ENCODE measurements at regions not wholly inside any gene's neighbourhood (a gene's known extent, or its start where the extent isn't known, plus 50 kb on each side); places are given as distances from the start of the nearest gene placed in this dataset.
"Not testable (repeated sequence)": the region's sequence is repeated elsewhere in the genome, so short reads cannot be mapped to it uniquely, and the experiment has no call there.

- no peak for DNase-seq
These were observed 549.6 kb upstream of the SLC10A2 start for GRCh38 chr13:103615771-103616170.

DNA sequence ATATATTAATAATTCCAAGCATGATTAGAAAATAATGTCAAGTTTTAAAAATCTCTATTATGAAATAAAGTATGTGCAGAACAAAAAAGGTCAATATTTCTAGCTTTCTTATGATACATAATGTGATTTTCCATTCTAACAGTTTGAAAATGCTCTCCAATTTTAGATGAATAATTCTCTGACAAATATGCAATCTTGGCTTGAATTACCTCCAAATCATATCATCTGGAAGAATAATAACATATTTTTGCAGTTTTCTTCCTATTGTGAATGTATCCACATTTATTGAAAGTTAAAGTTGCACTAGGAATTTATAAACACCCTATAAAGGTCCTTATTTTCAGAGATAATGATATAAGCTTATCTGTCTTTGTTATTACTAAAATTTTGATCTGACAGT lies 548.5 kb upstream of the SLC10A2 start:
- no peak for DNase-seq

GRCh38 chr13:103607995-103608394 lies 541.8 kb upstream of the SLC10A2 start:
- DNase-seq = no peak

- no peak for DNase-seq
These were observed 539.5 kb upstream of the SLC10A2 start for GRCh38 chr13:103605546-103606326.

DNA sequence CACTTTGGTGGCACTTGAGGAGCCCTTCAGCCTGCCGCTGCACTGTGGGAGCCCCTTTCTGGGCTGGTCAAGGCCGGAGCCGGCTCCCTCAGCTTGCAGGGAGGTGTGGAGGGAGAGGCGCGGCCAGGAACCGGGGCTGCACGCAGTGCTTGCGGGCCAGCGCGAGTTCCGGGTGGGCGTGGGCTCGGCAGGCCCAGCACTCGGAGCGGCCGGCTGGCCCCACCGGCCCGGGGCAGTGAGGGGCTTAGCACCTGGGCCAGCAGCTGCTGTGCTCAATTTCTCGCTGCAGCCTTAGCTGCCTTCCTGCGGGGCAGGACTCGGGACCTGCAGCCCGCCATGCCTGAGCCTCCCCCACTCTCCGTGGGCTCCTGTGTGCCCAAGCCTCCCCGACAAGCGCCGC lies 533.7 kb upstream of the SLC10A2 start:
- DNase-seq = not testable (repeated sequence)

- no peak for DNase-seq
These were observed 532.5 kb upstream of the SLC10A2 start for GRCh38 chr13:103598671-103599070.

GRCh38 chr13:103573446-103573845 lies 507.2 kb upstream of the SLC10A2 start:
- DNase-seq = no peak

DNA sequence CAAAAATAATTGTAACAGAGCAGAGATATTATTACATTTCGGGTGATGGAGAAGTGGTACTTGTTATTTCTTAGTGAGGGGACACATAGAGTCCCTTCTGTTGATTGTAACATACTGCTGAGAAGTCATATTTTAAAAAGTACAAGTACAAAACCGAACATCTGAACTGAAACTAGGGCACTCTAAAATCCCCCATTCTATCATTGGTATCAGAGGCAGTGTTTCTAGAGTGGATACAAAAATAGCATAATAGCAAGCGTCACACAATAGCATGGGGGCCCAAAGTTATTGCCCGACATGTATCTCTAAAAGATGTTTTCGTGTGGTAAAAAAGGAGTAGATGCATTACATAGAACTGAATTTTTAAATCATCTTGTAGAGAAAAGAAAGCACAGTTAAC lies 502.1 kb upstream of the SLC10A2 start:
- DNase-seq = no peak

- DNase-seq = no peak
These were observed 491.7 kb upstream of the SLC10A2 start for GRCh38 chr13:103557878-103558277.

DNA sequence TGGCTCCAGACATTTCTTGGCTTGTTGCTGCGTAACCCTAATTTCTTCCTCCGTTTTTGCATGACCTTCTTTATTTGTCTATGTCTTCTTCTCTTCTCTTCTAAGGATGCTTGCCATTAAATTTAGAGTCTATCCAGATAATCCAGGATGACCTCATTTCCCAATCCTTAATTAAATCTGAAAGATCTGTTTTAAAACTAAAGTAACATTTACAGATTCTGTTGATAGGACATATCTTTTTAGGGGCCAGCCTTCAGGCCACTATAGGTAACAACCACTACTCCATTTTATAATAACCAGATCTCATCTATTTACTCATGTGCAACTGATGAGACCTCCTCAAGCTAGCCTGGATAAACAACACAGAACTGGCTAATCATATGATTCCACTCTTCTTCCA lies 490.5 kb upstream of the SLC10A2 start:
- DNase-seq = no peak

DNA sequence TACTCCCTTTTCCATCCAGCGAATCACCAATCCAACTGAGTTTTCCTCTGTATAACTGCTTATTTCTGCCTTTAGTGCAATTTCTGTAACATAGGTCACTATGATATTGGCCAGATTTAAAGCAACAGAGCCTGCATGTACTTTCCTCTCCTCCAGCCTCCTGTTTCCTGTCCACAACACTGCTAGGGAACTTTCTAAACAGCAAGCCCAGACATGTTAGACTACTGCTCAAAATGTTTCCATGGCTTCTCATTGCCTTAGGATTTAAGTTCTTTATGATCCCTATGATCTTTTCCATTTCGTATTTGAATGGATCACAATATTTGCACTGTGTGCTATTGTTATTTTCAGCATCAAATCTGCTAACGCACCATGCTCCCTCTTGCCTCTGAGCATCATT lies 481.7 kb upstream of the SLC10A2 start:
- DNase-seq = no peak

GRCh38 chr13:103546271-103546670 lies 480.1 kb upstream of the SLC10A2 start:
- no peak for DNase-seq

- no peak for DNase-seq
These were observed 476.4 kb upstream of the SLC10A2 start for GRCh38 chr13:103542648-103543047.

DNA sequence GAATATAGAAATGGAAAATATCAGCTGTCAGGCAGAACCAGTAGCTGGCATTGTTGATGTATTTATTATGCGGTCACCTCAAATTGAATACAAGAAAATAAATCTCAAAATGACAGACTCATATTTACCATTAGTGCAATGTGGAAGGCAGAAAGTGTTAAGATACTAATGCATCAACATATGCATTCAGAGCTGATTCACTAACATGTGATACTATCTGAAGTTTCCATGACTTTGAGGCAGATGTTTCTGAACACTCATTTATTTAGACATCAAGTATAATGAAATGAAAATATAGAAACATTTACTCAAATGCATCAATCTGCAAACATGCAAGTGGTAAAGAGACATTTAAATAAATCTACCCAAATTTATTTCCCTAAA lies 474.2 kb upstream of the SLC10A2 start:
- DNase-seq = peak; percentile 29

DNA sequence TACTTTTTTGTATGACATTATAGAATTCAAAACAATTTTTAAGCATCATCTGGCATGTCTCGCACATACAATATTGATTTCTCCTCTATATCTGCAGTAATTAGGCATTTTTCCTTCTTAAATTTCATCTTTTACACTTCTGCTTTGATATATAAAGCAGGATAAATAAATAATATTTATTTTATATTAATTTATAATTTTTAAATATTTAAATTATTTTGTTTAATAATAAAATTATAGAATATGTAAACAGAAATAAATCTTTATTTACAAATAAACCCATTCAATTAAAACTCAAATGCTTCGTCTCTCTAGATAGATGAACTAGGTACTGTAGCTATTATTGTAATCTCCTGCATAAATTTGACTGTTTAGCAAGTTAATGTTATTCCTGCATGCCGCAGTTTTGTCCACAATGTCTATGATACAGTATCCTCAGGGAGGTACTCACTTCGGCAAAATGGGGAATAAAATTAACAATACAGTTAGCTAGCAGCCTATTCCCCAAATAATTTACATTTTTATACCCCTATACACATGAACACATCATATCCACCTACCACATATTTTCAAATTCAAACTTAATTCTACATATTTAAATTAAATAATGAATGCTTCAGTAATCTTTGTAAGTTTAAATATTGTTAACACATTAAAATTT lies 473.6 kb upstream of the SLC10A2 start:
- DNase-seq = peak; percentile 38

DNA sequence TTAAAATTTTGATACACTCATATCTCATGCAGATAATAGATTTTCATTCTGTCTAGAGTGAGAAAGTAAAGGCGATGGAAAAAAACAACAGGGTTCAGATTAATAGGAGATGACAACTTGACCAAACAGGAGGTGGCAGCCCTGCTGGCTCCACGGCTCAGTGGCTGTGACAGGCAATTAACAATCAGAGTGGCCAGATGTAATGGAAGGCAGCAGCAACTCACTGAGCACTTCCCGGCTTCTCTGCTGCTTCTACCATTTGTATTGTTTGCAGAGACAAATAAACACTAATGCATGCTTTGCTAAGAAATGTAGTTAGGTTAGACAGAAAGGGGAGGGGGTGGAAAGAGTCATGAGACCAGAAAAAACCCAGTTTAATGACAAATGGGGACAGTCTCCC lies 473.0 kb upstream of the SLC10A2 start:
- DNase-seq = peak; percentile 92

DNA sequence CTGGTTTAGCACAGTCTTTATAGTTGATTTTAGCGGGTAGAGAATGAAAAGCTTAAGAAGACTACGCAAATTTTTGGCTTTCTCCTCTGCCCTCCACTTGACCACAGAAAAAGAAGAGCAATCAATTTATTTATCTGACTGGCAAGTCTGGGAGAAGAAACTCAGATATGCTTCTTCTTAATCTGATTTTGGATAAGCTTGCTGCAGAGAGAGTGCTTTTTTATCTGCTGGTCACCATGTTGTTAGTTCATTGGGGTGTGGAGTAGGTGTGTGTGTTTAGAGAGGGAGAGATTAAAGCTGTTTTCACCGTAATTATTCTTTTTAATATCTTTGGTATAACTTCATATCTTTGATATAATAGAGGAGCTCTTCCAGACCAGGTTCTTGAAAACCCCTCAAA lies 471.4 kb upstream of the SLC10A2 start:
- no peak for DNase-seq

DNA sequence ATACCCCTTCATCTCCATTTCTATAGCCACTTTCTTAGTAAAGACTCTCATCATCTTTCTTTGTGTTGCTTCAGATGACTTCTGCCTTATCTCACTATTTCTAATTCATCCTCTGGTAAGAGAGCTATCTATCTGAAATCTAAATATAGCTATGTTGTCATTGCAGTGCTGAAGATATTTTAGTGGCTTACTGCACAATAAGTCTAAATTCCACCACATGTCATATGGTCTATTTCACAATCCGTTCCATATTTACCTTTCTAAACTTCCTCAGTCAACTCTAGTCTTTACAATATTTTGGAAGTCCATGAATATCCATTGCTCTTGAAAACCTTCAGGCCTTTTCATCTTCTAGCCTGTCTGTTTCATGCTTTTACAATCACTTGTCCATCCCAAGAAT lies 465.1 kb upstream of the SLC10A2 start:
- DNase-seq = no peak

GRCh38 chr13:103528437-103528836 lies 462.2 kb upstream of the SLC10A2 start:
- no peak for DNase-seq

DNA sequence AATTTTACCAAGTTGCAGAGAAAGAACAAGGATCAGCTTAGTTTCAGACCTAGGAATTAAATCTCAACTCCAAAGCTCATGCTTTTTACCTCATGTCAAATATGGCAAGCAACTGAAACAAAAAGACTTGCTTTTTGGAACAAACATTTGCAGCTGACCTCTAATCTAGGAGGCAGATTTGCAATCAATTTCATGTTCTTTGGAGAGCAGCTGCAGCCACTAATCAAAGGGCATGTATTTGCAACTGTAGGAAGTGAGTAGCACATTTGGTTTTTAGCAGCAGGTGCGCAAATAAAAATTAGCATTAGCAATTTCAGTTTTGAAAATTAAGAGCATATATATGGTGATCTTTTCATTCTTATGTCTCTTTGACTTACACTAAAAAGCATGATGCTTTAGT lies 459.3 kb upstream of the SLC10A2 start:
- peak; percentile 57 for DNase-seq

DNA sequence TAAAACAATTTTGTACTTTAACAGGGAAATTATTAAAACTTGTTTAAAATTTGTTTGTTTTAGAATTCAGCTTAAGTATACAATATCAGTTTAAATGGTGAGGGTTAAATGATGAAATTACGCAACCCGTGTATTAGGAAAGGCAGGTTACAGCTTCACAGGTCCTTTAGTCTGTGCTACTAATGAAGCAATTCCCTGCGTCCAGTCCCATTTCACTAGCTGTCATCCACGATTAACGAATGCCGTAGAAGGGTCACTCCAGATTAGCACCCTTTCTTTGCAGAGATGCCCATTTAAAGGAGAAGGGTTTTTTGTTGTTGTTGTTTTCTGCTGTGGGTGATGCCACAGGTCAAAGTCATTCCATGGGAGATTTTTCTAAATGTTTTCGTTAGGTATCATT lies 457.6 kb upstream of the SLC10A2 start:
- no peak for DNase-seq

DNA sequence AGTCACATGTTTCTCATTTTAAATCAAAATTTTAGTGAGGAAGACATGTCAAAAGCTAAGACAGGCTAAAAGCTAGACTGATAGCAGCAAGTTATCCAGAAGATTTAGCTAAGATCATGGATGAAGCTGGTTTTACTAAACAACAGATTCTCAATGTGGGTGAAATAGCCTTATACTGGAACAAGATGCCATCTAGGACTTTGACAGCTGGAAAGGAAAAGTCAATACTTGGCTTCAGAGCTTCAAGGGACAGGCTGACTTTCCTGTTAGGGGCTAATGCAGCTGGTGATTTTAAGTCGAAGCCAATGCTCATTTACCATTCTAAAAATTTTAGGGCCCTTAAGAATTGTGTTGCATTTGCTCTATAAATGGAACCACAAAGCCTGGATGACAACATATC lies 455.3 kb upstream of the SLC10A2 start:
- DNase-seq = no peak

GRCh38 chr13:103517768-103518102 lies 451.5 kb upstream of the SLC10A2 start:
- no peak for DNase-seq

GRCh38 chr13:103517066-103517767 lies 451.0 kb upstream of the SLC10A2 start:
- peak; percentile 82 for DNase-seq
